Stimulated activated CD4-positive, alpha-beta T cell treated with anti-CD3 and anti-CD28 coated beads, Interleukin-12 subunit alpha, Interleukin-12 subunit beta, amount 100 ng/mL, for 24 hours (primary cell): ENCODE measurements at regions not wholly inside any gene's neighbourhood (a gene's known extent, or its start where the extent isn't known, plus 50 kb on each side); places are given as distances from the start of the nearest gene placed in this dataset.

ENCODE experiments used
- DNase-seq, 2 experiments: peaks; one replicate each; pipeline ENCODE4 v3.0.0-alpha.2; 2020; ENCODE audit warnings: low read depth in 2 of 2

GRCh38 chr2:207257251-207258250 lies 91.8 kb upstream of the KLF7 start:
- no peak for DNase-seq

- no peak for DNase-seq
These were observed 92.7 kb upstream of the KLF7 start for GRCh38 chr2:207258263-207258991.

- no peak for DNase-seq
These were observed 94.3 kb upstream of the KLF7 start for GRCh38 chr2:207260021-207260420.

- no peak for DNase-seq
These were observed 95.2 kb upstream of the KLF7 start for GRCh38 chr2:207260947-207261346.

- DNase-seq, result no peak
These were observed 98.6 kb upstream of the KLF7 start for GRCh38 chr2:207264310-207264709.

- DNase-seq, result no peak
These were observed 99.6 kb upstream of the KLF7 start for GRCh38 chr2:207265332-207265731.

GRCh38 chr2:207265869-207266268 lies 100.1 kb upstream of the KLF7 start:
- no peak for DNase-seq

- no peak for DNase-seq
These were observed 100.9 kb upstream of the KLF7 start for GRCh38 chr2:207266648-207267047.

GRCh38 chr2:207269038-207269437 lies 103.3 kb upstream of the KLF7 start:
- no peak for DNase-seq

- DNase-seq, result no peak
These were observed 108.9 kb upstream of the KLF7 start for GRCh38 chr2:207274530-207275189.

GRCh38 chr2:207275779-207276178 lies 110.0 kb upstream of the KLF7 start:
- no peak for DNase-seq

GRCh38 chr2:207276248-207276647 lies 110.5 kb upstream of the KLF7 start:
- DNase-seq, result no peak

- DNase-seq, result no peak
These were observed 111.1 kb upstream of the KLF7 start for GRCh38 chr2:207276858-207277257.

- no peak for DNase-seq
These were observed 113.8 kb upstream of the KLF7 start for GRCh38 chr2:207279520-207279919.

- no peak for DNase-seq
These were observed 115.7 kb upstream of the KLF7 start for GRCh38 chr2:207281436-207281835.

- DNase-seq, result no peak
These were observed 117.2 kb upstream of the KLF7 start for GRCh38 chr2:207282916-207283315.

- DNase-seq, result no peak
These were observed 117.6 kb upstream of the KLF7 start for GRCh38 chr2:207283356-207283755.

GRCh38 chr2:207284556-207285472 lies 119.1 kb upstream of the KLF7 start:
- no peak for DNase-seq

GRCh38 chr2:207285473-207285815 lies 119.7 kb upstream of the KLF7 start:
- DNase-seq, result no peak

- DNase-seq, result no peak
These were observed 120.4 kb upstream of the KLF7 start for GRCh38 chr2:207286106-207286505.

GRCh38 chr2:207288628-207289027 lies 122.9 kb upstream of the KLF7 start:
- DNase-seq, result peak in 1 of 2 experiments; percentile 10
